Neural cell (in vitro differentiated cells): ENCODE measurements at regions not wholly inside any gene's neighbourhood (a gene's known extent, or its start where the extent isn't known, plus 50 kb on each side); places are given as distances from the start of the nearest gene placed in this dataset.

ENCODE experiments used
- H2AFZ ChIP-seq: fragments of 200-600, 300-800 bp; sonication (generic), shearing (Covaris generic); 2 replicates; pipeline ENCODE4 v1.6.0; 2014; ENCODE audit warnings: low read depth, mild to moderate bottlenecking, antibody characterized with exemption, low read length, moderate library complexity
- H3F3A ChIP-seq: fragments of 200-600 bp; shearing (Covaris generic); 2 replicates; pipeline ENCODE4 v1.6.1; 2016; ENCODE audit warnings: mild to moderate bottlenecking, moderate library complexity, mixed read lengths, antibody characterized with exemption, low read length; ENCODE audit not compliant: insufficient read depth, poor library complexity, severe bottlenecking
- H3K27ac ChIP-seq: fragments of 200-600, 300-800 bp; sonication (generic), shearing (Covaris generic); 2 replicates; pipeline ENCODE4 v1.5.1; 2014; ENCODE audit warnings: mild to moderate bottlenecking, low read length, moderate library complexity
- H3K27me3 ChIP-seq: fragments of 300-800, 200-600 bp; sonication (generic), shearing (Covaris generic); 2 replicates; pipeline ENCODE4 v1.6.0; 2014; ENCODE audit warnings: mild to moderate bottlenecking, low read depth, low read length, moderate library complexity; ENCODE audit not compliant: insufficient read depth
- H3K36me3 ChIP-seq: fragments of 300-800, 200-600 bp; sonication (generic), shearing (Covaris generic); 2 replicates; pipeline ENCODE4 v1.5.1; 2014; ENCODE audit warnings: mild to moderate bottlenecking, antibody characterized with exemption, low read length, moderate library complexity; ENCODE audit not compliant: insufficient read depth
- H3K4me2 ChIP-seq: fragments of 300-800, 200-600 bp; sonication (generic), shearing (Covaris generic); 2 replicates; pipeline ENCODE4 v1.6.0; 2014; ENCODE audit warnings: mild to moderate bottlenecking, low read length
- H3K4me3 ChIP-seq: fragments of 300-800, 200-600 bp; sonication (generic), shearing (Covaris generic); 2 replicates; pipeline ENCODE4 v1.5.1; 2014; ENCODE audit warnings: mild to moderate bottlenecking, low read length, moderate library complexity
- H3K79me2 ChIP-seq: fragments of 200-600 bp; shearing (Covaris generic); replicated peaks from 2 replicates; pipeline ENCODE4 v1.6.0; 2014; ENCODE audit warnings: mild to moderate bottlenecking, low read length, moderate library complexity; ENCODE audit not compliant: insufficient read depth
- H3K9ac ChIP-seq: fragments of 300-800, 200-600 bp; sonication (generic), shearing (Covaris generic); 2 replicates; pipeline ENCODE4 v1.6.1; 2016; ENCODE audit warnings: mild to moderate bottlenecking, low read length, mixed read lengths
- H3K9me2 ChIP-seq: fragments of 200-600 bp; shearing (Covaris generic); 2 replicates; pipeline ENCODE4 v1.6.1; 2016; ENCODE audit warnings: mild to moderate bottlenecking, low read length, mixed read lengths; ENCODE audit not compliant: insufficient read depth
- H3K9me3 ChIP-seq: fragments of 200-600, 300-800 bp; sonication (generic), shearing (Covaris generic); 2 replicates; pipeline ENCODE4 v1.6.1; 2016; ENCODE audit warnings: mild to moderate bottlenecking, mixed run types, low read length, moderate library complexity, mixed read lengths
- H4K20me1 ChIP-seq: fragments of 200-600 bp; shearing (Covaris generic); 2 replicates; pipeline ENCODE4 v1.6.1; 2016; ENCODE audit warnings: mild to moderate bottlenecking, mixed run types; ENCODE audit not compliant: insufficient read depth
- CTCF ChIP-seq: fragments of 450-650 bp; IDR thresholded peaks from 2 replicates; pipeline ENCODE4 v1.5.1; 2014; ENCODE audit warnings: antibody characterized with exemption, mild to moderate bottlenecking, moderate library complexity; ENCODE audit not compliant: poor library complexity, severe bottlenecking
- EP300 ChIP-seq: fragments of 450-650 bp; conservative IDR thresholded peaks from 2 replicates; pipeline ENCODE4 v1.6.1; 2014; ENCODE audit warnings: antibody characterized with exemption, mild to moderate bottlenecking, moderate library complexity; ENCODE audit not compliant: poor library complexity, severe bottlenecking
- EZH2 ChIP-seq: fragments of 200-600, 300-800 bp; shearing (Covaris generic), sonication (generic); IDR thresholded peaks from 2 replicates; pipeline ENCODE4 v1.6.1; 2014; ENCODE audit warnings: antibody characterized with exemption, low read length, borderline replicate concordance, mild to moderate bottlenecking; ENCODE audit not compliant: insufficient read depth, poor library complexity, severe bottlenecking
- MXI1 ChIP-seq: fragments of 450-650 bp; conservative IDR thresholded peaks from 2 replicates; pipeline ENCODE4 v1.6.1; 2014; ENCODE audit warnings: antibody characterized with exemption, mild to moderate bottlenecking; ENCODE audit not compliant: poor library complexity, severe bottlenecking
- POLR2AphosphoS5 ChIP-seq: IDR thresholded peaks from 2 replicates; pipeline ENCODE4 v1.6.1; 2012
- RAD21 ChIP-seq: fragments of 450-650 bp; conservative IDR thresholded peaks from 2 replicates; pipeline ENCODE4 v1.6.1; 2014; ENCODE audit warnings: antibody characterized with exemption, mild to moderate bottlenecking, moderate library complexity
- REST ChIP-seq: IDR thresholded peaks from 2 replicates; pipeline ENCODE4 v1.6.1; 2012; ENCODE audit warnings: borderline replicate concordance
- SMC3 ChIP-seq: fragments of 450-650 bp; conservative IDR thresholded peaks from 2 replicates; pipeline ENCODE4 v1.6.1; 2014; ENCODE audit warnings: antibody characterized with exemption, mild to moderate bottlenecking, moderate library complexity; ENCODE audit not compliant: poor library complexity
- TAF1 ChIP-seq: IDR thresholded peaks from 2 replicates; pipeline ENCODE4 v1.6.1; 2012; ENCODE audit warnings: low read depth

GRCh38 chr12:65616022-65616421 lies 208.3 kb upstream of the HMGA2 start:
- TF ChIP-seq MXI1, result no peak
- no peak for TF ChIP-seq CTCF
- TF ChIP-seq REST, result no peak
- TF ChIP-seq EP300, result no peak
- no peak for TF ChIP-seq POLR2AphosphoS5
- TF ChIP-seq SMC3, result no peak
- no peak for TF ChIP-seq EZH2
- no peak for TF ChIP-seq TAF1
- TF ChIP-seq RAD21, result no peak
- Histone ChIP-seq H3K4me2 (no peak overlapping the region), H3K9ac (no peak overlapping the region)

GRCh38 chr12:65618588-65618987 lies 205.7 kb upstream of the HMGA2 start:
- H3K9me2 ChIP-seq, result no peaks in the 10 kb centered on the region
- H4K20me1 ChIP-seq, result no peaks in the 10 kb centered on the region
- no peak for TF ChIP-seq SMC3
- TF ChIP-seq TAF1, result no peak
- TF ChIP-seq RAD21, result no peak
- TF ChIP-seq POLR2AphosphoS5, result no peak
- no peak for TF ChIP-seq EZH2
- TF ChIP-seq EP300, result no peak
- no peak for TF ChIP-seq MXI1
- TF ChIP-seq REST, result no peak
- TF ChIP-seq CTCF, result no peak
- H3F3A ChIP-seq, result no peaks in the 10 kb centered on the region
- no peaks in the 10 kb centered on the region for H3K9me3 ChIP-seq
- no peak overlapping the region for H3K4me2 ChIP-seq
- H3K27me3 ChIP-seq, result no peaks in the 10 kb centered on the region
- H3K27ac ChIP-seq, result no peak overlapping the region
- no peak overlapping the region for H3K9ac ChIP-seq
- H3K4me3 ChIP-seq, result no peak overlapping the region
- H2AFZ ChIP-seq, result no peak overlapping the region
- no peaks in the 10 kb centered on the region for H3K79me2 ChIP-seq
- no peaks in the 10 kb centered on the region for H3K36me3 ChIP-seq

More at GRCh38 chr12:65616022-65616421, 208.3 kb upstream of the HMGA2 start:
- no peaks in the 10 kb centered on the region for H3K27me3 ChIP-seq
- no peaks in the 10 kb centered on the region for H3K9me2 ChIP-seq
- H3K9me3 ChIP-seq, result no peaks in the 10 kb centered on the region
- no peak overlapping the region for H3K4me3 ChIP-seq
- no peaks in the 10 kb centered on the region for H3K36me3 ChIP-seq
- H3K79me2 ChIP-seq, result no peaks in the 10 kb centered on the region
- no peak overlapping the region for H2AFZ ChIP-seq
- no peaks in the 10 kb centered on the region for H3F3A ChIP-seq
- no peaks in the 10 kb centered on the region for H4K20me1 ChIP-seq
- H3K27ac ChIP-seq, result no peak overlapping the region
